AG09319 (cell line): ENCODE measurements at regions not wholly inside any gene's neighbourhood (a gene's known extent, or its start where the extent isn't known, plus 50 kb on each side); places are given as distances from the start of the nearest gene placed in this dataset.

Experiments used
- DNase-seq: peaks from one replicate; pipeline ENCODE4 v3.0.0-alpha.2; 2010; ENCODE audit warnings: low read depth; ENCODE audit errors: extremely low read depth
- CTCF ChIP-seq: IDR thresholded peaks from 2 replicates; pipeline ENCODE4 v1.5.1; 2011; ENCODE audit warnings: low read depth, mild to moderate bottlenecking, inconsistent platforms, low read length, moderate library complexity

DNA sequence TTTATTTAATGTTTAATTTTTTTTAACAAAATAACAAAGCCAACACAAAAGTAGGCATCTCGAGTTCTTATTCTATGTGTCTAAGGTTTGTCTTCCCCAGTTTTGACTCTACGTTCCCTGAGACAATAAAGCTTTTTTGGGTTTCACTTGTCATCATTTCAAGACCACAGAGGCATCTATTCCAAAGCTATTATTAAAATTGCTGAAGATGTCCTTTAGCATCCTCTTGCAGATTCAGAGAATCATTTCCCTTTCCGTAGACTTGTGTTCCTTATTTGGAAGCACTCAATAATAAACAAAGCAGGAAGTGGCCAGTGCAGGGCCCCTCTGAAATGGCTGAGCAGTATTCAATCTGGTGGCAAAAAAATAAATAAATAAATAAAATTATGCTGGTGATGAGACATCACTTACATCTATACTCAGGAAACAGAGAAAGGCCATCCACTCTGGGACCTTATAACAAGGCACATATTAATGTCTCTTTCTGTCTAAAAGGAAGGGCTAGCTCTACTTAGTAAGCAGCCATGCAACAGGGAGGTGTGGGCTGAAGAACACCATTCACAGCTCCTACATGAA is 362.3 kb downstream of the WDR72 start:
- DNase-seq = no peak
- TF ChIP-seq CTCF = no peak

DNA sequence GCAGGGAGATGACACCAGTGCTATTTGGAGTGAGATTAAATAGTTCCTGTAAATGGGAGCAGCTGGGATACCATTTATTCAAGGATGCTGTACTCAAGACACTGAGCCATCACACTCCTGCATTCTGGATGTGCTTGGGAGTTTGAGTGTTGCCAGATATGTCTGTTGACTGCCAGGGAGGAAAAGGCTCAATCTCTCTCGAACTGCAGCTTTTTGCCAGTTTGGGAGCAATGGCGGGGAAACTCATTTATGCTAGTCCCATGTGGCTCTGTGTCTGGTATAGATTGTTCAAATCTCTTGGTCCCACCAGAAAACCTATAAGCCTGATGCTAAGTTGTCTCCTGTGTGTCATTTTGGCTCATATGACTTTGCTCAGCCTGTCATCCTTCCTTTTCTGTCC is 363.6 kb downstream of the WDR72 start:
- TF ChIP-seq CTCF = no peak
- no peak for DNase-seq

DNA sequence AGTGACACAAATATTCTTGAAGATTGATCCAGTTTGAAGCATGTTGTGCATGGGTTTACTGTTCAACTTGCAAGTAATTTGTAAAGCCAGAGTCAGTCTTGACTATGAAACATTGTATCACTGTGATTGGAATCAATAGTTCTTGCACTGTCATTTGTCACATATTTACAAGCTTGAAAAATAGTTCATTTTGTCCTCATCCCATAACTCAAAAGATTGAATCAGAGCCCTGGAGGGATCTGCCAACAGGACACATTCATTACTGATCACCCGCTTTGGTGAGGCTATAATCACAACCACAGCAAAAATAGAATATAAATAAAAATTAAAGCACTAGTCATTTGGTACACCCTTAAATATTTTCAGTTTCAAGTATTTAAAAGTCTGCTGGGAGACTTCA is 368.9 kb downstream of the WDR72 start:
- no peak for DNase-seq
- no peak for TF ChIP-seq CTCF

DNA sequence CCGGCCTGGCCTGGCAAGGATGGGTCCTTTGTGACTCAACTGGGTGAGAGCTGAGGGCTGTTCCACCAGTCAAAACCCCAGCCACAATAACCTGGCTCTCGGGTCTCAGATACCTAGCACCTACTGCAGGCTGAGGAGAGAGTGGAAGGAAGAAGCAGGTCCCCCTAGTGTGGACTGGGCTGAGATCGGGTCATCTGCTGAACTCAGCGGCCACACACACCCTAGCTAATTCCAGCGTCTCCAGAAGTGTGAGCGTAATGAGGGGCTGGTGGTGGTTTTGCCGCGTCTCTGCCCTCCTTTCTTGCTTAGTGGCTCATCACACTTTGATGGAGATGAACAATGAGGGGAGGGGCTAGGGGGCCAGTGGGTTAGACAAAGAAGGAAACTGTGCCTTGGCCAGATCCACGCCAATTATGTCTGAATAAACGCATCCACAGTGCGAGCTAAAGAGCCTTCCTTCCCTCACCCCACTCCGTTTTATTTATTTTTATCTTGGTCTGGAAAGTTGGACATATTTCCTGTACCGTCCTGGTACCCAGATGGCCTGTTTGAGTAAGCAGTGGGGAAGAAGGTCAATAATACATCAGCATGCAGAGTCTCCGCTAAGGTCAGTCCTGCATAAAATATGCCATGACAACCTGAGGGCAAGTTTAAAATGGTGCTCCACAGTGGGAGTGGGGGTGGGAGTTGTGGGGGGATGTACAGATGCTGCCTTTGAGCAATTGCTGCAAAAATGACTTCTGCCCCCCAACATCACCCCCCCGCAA is 370.0 kb downstream of the WDR72 start:
- no peak for TF ChIP-seq CTCF
- no peak for DNase-seq

DNA sequence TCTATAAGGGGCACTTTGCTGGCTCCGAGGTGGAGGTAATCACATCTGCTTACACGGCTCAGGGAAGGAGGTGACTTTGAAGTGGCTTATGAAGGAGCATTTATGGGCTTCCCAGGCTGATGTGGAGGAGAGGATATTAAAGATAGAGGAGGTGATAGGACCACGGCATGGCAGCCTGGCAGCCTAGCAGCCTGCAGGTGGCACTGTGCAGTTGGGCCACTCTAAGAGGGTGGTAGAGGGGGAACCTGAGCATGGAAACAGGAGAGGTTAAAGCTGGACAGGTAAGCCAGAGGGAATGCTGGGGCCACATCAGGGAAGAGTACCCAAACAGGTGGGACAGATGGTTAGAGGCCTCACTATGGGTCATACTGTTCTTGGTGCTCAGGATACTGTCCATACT is 375.0 kb downstream of the WDR72 start:
- TF ChIP-seq CTCF = no peak
- no peak for DNase-seq

DNA sequence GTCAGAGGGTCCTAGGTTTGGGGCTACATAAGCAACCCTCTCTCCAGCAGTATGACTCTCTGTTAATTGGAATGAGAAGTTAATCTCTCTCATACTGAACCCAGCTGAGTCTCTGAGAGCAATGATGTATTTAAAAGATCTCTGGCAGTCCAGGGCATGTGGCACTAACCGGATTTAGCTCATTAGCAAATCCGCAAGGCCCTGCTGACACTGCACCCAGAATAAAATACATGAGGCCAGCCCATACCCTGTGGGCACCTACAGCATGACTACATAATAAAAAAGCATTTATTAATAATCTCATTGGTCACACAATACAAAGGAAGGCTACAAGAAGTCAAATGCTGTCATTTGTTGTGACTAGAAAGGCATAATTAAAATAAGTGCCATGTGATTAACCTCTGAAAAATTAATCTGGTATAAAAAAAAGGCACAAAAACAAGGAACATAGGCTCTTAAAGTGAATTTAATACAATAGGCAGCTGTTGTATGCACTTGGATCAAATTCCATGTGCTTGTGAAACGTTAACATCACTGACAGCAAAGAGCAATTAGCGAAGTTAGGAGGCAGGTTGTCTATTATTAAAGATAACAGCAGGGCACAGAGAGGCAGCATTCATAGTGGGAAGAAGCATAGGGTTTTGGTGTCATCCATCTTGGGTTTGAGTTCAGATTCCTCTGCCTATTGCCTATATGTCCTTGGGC is 381.2 kb downstream of the WDR72 start:
- DNase-seq = no peak
- TF ChIP-seq CTCF = no peak

DNA sequence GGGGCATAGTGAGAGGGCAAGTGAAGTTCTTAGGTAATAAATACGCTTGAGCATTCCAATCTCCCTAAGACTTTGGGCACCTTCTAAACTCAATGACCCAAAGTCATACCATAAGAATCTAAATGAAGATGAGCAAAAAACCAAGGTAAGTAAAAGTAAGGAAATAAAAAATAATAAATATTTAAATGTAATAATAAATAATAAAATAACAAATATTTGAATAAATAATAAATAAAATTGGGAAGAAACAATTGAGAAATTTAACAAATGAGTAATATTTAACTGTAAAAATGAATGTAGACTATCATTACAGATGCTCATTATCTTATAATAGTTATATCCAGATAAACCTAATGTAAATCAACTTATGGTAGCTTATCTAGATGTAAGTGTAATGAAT is 391.7 kb downstream of the WDR72 start:
- no peak for DNase-seq
- TF ChIP-seq CTCF = no peak
